Tibial nerve (tissue), 4 donors: ENCODE measurements at regions not wholly inside any gene's neighbourhood (a gene's known extent, or its start where the extent isn't known, plus 50 kb on each side); places are given as distances from the start of the nearest gene placed in this dataset.

ENCODE experiments used
- DNase-seq, 2 donors: peaks; one replicate each; pipeline ENCODE4 v3.0.0-alpha.2; 2019; ENCODE audit warnings: low spot score in 2 of 2
- H3K27ac ChIP-seq, 4 donors: fragments of 200-600 bp; sonication (generic) in 3 of 4; one replicate each; pipeline ENCODE4 v1.5.1; 2017 to 2019; ENCODE audit warnings: mild to moderate bottlenecking in 1 of 4
- H3K27me3 ChIP-seq, 2 donors: fragments of 200-600 bp; sonication (generic) in 1 of 2; one replicate each; pipeline versions ENCODE4 v1.5.1 to v1.6.0; 2017 to 2019
- H3K36me3 ChIP-seq, 3 donors: fragments of 200-600 bp; sonication (generic); one replicate each; pipeline ENCODE4 v1.5.1; 2018 to 2019
- H3K4me1 ChIP-seq, 4 donors: fragments of 200-600 bp; sonication (generic) in 3 of 4; one replicate each; pipeline ENCODE4 v1.5.1; 2017 to 2019
- H3K4me3 ChIP-seq, 4 donors: fragments of 200-600 bp; sonication (generic) in 3 of 4; one replicate each; pipeline ENCODE4 v1.5.1; 2017 to 2019; ENCODE audit warnings: mild to moderate bottlenecking in 1 of 4, moderate library complexity in 1 of 4
- H3K9me3 ChIP-seq, 4 donors: fragments of 200-600 bp; sonication (generic) in 3 of 4; one replicate each; pipeline ENCODE4 v1.5.1; 2017 to 2019
- EP300 ChIP-seq, 2 donors: sonication (generic); formaldehyde crosslinking; IDR thresholded peaks; one replicate each; pipeline ENCODE4 v1.6.1; 2017; ENCODE audit warnings: antibody characterized with exemption in 2 of 2, mild to moderate bottlenecking in 1 of 2
- POLR2A ChIP-seq, 2 donors: fragments of 450-650 bp; IDR thresholded peaks; one replicate each; pipeline ENCODE4 v1.6.1; 2017; ENCODE audit warnings: antibody characterized with exemption in 2 of 2, mild to moderate bottlenecking in 2 of 2, moderate library complexity in 2 of 2
- WGBS, 2 donors: methylation state at CpG; one replicate each; pipeline ENCODE4 v1.1.5; 2018; 5-methylcytosine and 5-hydroxymethylcytosine counted together
- TF ChIP-seq, protein P1 (sequence below), 5 experiments: fragments of 200-600 bp in 3 of 5; fragments of 450-650 bp in 2 of 5; sonication (generic) in 3 of 5; IDR thresholded peaks; one replicate each; pipeline ENCODE4 v1.5.1; 2016 to 2019; ENCODE audit warnings: antibody characterized with exemption in 5 of 5, mild to moderate bottlenecking in 3 of 5, moderate library complexity in 2 of 5

DNA sequence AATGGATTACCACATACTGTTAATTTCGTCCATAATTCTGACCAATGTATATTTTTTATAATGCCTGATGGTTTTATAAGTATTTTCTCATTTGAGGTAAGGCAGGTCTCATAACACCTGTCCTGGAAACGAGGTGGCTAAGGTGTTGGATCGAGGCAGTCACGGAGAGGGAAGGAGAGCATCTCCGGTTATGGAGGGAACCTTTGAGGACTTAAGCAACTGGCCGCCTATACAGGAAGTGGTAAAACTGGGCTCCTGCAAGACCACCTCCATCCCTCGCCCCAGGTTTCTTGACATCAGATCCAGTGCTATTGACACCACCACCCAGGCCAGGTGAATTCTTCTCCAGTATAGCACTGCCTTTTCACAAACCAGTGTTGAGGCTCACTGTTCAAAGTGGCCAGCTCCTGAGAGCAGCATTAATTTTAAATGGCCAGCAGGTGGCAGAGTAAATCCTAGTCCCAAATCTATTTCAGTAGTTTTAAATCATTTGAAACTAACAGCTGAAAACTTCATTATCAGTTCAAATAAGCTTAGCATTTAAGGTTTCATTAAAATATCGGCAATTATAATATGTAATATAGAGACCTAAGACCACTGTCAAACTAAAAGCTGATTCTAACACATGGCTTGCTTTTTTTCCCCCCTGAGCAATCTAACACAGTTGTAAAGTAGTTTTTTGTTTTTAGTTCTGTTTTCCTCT is 100.8 kb downstream of the PPM1A start:
- no peaks in the 10 kb centered on the region for H3K36me3 ChIP-seq
- H3K27ac ChIP-seq = no peak overlapping the region
- H3K27me3 ChIP-seq = no peaks in the 10 kb centered on the region
- DNase-seq = peak in 1 of 2 donors; percentile 49
- no peak for TF ChIP-seq EP300 (IDR thresholded peaks at IDR 0.05)
- TF ChIP-seq, protein P1, sequence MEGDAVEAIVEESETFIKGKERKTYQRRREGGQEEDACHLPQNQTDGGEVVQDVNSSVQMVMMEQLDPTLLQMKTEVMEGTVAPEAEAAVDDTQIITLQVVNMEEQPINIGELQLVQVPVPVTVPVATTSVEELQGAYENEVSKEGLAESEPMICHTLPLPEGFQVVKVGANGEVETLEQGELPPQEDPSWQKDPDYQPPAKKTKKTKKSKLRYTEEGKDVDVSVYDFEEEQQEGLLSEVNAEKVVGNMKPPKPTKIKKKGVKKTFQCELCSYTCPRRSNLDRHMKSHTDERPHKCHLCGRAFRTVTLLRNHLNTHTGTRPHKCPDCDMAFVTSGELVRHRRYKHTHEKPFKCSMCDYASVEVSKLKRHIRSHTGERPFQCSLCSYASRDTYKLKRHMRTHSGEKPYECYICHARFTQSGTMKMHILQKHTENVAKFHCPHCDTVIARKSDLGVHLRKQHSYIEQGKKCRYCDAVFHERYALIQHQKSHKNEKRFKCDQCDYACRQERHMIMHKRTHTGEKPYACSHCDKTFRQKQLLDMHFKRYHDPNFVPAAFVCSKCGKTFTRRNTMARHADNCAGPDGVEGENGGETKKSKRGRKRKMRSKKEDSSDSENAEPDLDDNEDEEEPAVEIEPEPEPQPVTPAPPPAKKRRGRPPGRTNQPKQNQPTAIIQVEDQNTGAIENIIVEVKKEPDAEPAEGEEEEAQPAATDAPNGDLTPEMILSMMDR (IDR thresholded peaks at IDR 0.05) = peak; percentile 54 to 66 (median 59)
- H3K9me3 ChIP-seq = no peaks in the 10 kb centered on the region
- H3K4me1 ChIP-seq = peaks cover 0 to 8% (median 0%) of the 10 kb centered on the region in 4 donors
- H3K4me3 ChIP-seq = peak overlapping the region in 1 of 4 donors; percentile 6
- 45 to 47% methylated on average over 8 of the region's 8 CpGs for WGBS, 2 donors

DNA sequence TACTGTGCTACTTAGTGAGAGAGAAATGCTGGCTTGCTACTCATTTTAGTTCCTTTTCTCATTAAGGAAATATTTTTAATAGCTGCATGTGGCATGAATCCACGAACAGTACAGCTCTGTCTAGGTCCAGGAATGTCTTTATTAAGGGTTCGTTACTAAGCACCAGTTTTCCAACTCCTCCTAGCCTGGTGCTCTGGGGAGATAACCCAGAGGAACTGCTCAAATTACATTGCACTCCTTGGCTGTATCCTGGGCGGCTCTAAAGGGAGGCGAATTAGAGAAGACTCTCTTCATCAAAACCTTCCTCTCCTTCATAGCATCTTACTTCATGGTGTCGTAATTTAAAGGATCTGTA is 101.3 kb downstream of the PPM1A start:
- H3K4me1 ChIP-seq = peaks cover 0 to 8% (median 0%) of the 10 kb centered on the region in 4 donors
- H3K4me3 ChIP-seq = peak overlapping the region in 1 of 4 donors; percentile 6
- H3K27me3 ChIP-seq = no peaks in the 10 kb centered on the region
- no peaks in the 10 kb centered on the region for H3K9me3 ChIP-seq
- no peak for DNase-seq
- H3K27ac ChIP-seq = no peak overlapping the region
- H3K36me3 ChIP-seq = no peaks in the 10 kb centered on the region
- TF ChIP-seq EP300 (IDR thresholded peaks at IDR 0.05) (no peak), POLR2A (IDR thresholded peaks at IDR 0.05) (no peak)
- TF ChIP-seq, protein P1 (IDR thresholded peaks at IDR 0.05) = no peak
- WGBS, 2 donors = 18 to 27% methylated on average over 5 of the region's 5 CpGs

DNA sequence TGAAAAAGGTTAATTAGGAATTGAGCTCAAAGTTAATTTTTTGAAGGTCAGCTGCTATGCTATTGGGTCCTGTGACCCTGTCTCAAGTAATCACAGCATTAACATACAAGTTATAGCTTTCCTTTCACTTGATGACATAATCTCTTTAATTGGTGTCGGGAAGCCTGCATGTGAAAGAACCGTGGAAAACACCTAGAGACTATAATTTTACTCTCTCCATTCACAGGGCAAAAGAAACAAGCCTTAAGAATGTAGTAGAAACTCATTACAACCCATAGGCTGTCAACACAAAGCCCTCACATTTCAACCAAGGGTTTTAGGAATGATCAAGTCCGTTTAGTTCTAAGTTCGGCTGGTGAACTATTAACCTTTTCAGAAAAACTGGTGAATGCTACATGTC is 104.4 kb downstream of the PPM1A start:
- no peak overlapping the region for H3K4me3 ChIP-seq
- 53 to 60% methylated on average over 4 of the region's 4 CpGs for whole genome bisulfite sequencing, 2 donors
- H3K4me1 ChIP-seq = peaks cover 0 to 8% (median 0%) of the 10 kb centered on the region in 4 donors
- H3K9me3 ChIP-seq = no peaks in the 10 kb centered on the region
- H3K27me3 ChIP-seq = no peaks in the 10 kb centered on the region
- no peak overlapping the region for H3K27ac ChIP-seq
- TF ChIP-seq, protein P1 (IDR thresholded peaks at IDR 0.05) = no peak
- TF ChIP-seq EP300 (IDR thresholded peaks at IDR 0.05) (no peak), POLR2A (IDR thresholded peaks at IDR 0.05) (no peak)
- no peak for DNase-seq
- H3K36me3 ChIP-seq = no peaks in the 10 kb centered on the region

DNA sequence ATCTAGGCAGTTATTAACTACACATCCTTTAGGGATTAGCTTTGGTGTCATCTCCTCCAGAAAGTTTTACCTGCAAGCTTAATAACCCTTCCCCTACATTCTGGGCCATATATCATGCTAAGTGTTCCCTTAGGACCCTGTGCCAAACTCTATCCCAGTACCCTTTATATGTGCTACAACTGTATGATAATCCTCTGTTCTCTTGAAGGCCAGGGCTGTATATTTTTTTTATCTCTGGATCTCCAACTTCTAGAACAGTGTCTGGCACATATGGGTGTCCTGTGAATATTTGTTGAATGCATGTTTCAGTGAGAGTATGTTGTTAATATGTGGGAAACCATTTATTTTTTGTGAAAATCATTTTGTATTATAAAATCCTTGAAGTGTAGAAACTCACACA is 106.7 kb downstream of the PPM1A start:
- H3K4me1 ChIP-seq = no peaks in the 10 kb centered on the region
- H3K27ac ChIP-seq = no peak overlapping the region
- no peak for TF ChIP-seq EP300 (IDR thresholded peaks at IDR 0.05)
- no peak for DNase-seq
- H3K9me3 ChIP-seq = no peaks in the 10 kb centered on the region
- H3K36me3 ChIP-seq = no peaks in the 10 kb centered on the region
- H3K4me3 ChIP-seq = no peak overlapping the region
- no peaks in the 10 kb centered on the region for H3K27me3 ChIP-seq

DNA sequence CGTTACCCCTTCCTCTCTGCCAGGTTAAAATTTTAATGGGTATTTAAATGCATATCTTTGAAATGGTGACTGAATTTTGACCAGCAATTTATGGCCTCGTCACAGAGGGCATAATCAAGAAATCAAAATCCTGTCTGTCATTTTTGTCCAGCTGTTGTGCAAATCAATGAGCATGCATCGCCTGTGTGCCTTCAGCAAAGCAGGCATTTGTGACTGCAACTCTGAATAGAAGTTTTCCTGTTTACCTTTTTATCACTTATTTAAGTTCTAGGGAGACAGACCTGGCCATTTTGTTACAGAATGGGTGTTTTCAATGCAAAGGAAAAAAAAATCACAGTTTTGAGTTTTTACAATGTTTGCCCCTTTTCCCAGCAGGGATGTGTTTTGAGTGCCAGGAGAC is 107.4 kb downstream of the PPM1A start:
- H3K9me3 ChIP-seq = no peaks in the 10 kb centered on the region
- H3K4me1 ChIP-seq = no peaks in the 10 kb centered on the region
- no peaks in the 10 kb centered on the region for H3K36me3 ChIP-seq
- WGBS, 2 donors = 79 to 82% methylated on average over 3 of the region's 3 CpGs
- H3K4me3 ChIP-seq = no peak overlapping the region
- DNase-seq = no peak
- H3K27me3 ChIP-seq = no peaks in the 10 kb centered on the region
- no peak for TF ChIP-seq POLR2A (IDR thresholded peaks at IDR 0.05)
- TF ChIP-seq EP300 (IDR thresholded peaks at IDR 0.05) = no peak
- TF ChIP-seq, protein P1 (IDR thresholded peaks at IDR 0.05) = no peak
- H3K27ac ChIP-seq = no peak overlapping the region
